Neural progenitor cell (in vitro differentiated cells): ENCODE measurements at regions not wholly inside any gene's neighbourhood (a gene's known extent, or its start where the extent isn't known, plus 50 kb on each side); places are given as distances from the start of the nearest gene placed in this dataset.

Experiments
- CTCF ChIP-seq: fragments of 200-600 bp; sonication (generic); IDR thresholded peaks from 2 replicates; pipeline ENCODE4 v1.5.1; 2017; ENCODE audit warnings: antibody characterized with exemption, mild to moderate bottlenecking
- EZH2 ChIP-seq: fragments of 200-600 bp; sonication (generic); IDR thresholded peaks from 2 replicates; pipeline ENCODE4 v1.6.1; 2017; ENCODE audit warnings: antibody characterized with exemption, mild to moderate bottlenecking, moderate library complexity
- EZH2phosphoT487 ChIP-seq: fragments of 200-600 bp; sonication (generic); IDR thresholded peaks from 2 replicates; pipeline ENCODE4 v1.6.1; 2017; ENCODE audit warnings: antibody characterized with exemption

DNA sequence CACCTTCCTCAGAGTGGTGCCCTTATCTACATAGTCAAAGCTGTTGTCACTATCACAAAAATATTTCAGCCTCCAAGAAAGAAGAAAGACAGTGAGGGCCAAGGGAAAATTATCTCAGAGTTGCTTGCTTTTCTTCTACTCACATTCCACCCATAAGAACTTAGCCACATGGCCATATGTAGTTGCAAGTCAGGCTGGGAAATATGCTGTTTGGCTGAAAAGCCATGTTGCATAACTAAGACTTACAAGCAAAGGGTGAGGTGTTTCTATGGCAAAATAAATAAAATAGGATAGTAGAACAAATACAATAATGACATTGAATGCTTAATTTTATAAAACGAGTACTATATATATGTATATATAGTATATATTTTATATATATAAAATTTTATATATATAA lies 365.9 kb upstream of the PABPC4L start:
- TF ChIP-seq EZH2: no peak
- no peak for TF ChIP-seq CTCF
- no peak for TF ChIP-seq EZH2phosphoT487
